ENCODE measurements at regions not wholly inside any gene's neighbourhood (a gene's known extent, or its start where the extent isn't known, plus 50 kb on each side); places are given as distances from the start of the nearest gene placed in this dataset.

DNA sequence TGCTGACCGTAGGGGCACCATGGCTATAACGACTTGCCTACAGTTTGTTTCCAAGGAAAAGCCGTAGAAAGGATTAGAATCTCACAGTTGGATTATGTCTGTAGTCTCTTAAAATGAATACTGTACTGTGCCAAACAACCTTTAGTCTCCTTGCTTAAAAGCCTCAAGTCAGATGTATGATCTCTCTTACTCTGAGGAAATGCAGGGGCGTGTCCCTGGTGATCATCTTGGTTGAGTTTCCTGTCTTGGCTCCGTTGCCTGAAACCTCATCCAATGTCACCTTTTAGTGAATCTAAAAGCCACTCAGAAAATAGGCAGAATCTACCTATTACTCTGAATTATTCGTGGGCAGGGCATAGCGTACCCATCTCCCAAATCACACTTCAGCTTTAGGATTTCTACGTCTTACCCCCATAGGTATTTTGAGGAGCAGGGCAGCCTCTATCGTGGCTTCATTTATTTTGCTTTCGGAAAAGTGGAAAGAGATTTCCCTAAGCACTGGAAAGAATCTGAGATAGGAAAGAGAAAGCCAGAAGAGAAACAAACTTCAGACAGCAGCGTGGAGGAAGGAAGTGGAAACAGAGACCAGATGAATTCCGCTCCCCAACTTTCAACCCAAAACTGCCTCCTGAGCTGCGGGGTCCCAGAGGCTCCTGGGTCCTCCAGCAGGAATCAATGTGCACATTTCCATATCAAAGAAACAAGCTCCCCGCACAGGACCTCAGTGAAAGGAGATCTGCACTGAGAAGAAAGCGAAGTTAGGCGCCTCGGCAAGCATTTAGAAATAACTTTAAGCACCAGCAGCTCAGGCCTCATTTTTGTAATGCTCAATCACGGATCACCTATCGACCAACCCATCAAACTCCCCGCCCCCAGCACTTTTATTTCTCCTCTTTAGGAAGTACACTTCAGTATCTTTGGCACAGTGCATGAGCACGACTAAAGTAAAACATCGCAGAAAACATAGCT lies 245.8 kb downstream of the ETS1 start:
- no peaks in the 10 kb centered on the region for H4K20me1 ChIP-seq (ENCODE audit: insufficient read depth, low read length)
- H3K4me3 ChIP-seq (ENCODE audit: low read depth, low read length, poor library complexity, severe bottlenecking), result no peak overlapping the region
- TF ChIP-seq, protein P1, sequence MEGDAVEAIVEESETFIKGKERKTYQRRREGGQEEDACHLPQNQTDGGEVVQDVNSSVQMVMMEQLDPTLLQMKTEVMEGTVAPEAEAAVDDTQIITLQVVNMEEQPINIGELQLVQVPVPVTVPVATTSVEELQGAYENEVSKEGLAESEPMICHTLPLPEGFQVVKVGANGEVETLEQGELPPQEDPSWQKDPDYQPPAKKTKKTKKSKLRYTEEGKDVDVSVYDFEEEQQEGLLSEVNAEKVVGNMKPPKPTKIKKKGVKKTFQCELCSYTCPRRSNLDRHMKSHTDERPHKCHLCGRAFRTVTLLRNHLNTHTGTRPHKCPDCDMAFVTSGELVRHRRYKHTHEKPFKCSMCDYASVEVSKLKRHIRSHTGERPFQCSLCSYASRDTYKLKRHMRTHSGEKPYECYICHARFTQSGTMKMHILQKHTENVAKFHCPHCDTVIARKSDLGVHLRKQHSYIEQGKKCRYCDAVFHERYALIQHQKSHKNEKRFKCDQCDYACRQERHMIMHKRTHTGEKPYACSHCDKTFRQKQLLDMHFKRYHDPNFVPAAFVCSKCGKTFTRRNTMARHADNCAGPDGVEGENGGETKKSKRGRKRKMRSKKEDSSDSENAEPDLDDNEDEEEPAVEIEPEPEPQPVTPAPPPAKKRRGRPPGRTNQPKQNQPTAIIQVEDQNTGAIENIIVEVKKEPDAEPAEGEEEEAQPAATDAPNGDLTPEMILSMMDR (conservative IDR thresholded peaks at IDR 0.05; ENCODE audit: low read length), result no peak
- no peak for TF ChIP-seq EZH2phosphoT487 (IDR thresholded peaks at IDR 0.05; ENCODE audit: borderline replicate concordance, low read depth, low read length)
- ChIA-PET POLR2A (interaction anchor here (1.2 kb wide), 1 partner anchor 38 kb away, joined by 3 read pairs; no protein-coding TSS in a partner anchor), CTCF (ENCODE audit: unreplicated experiment) (no interaction called here)
- H3K4me1 ChIP-seq (ENCODE audit: insufficient read depth, low read length, poor library complexity, severe bottlenecking), result peaks cover 8% of the 10 kb centered on the region
- intact Hi-C loops (cut with micrococcal nuclease; ENCODE audit: unreplicated experiment), result no loop called here
- no peak overlapping the region for H2AFZ ChIP-seq (ENCODE audit: low read length)
- no peaks in the 10 kb centered on the region for H3K79me2 ChIP-seq (ENCODE audit: insufficient read depth, low read depth, low read length)
- no peaks in the 10 kb centered on the region for H3K9me2 ChIP-seq (ENCODE audit: insufficient read depth, low read length)
- no peak overlapping the region for H3K27ac ChIP-seq (ENCODE audit: low read depth, low read length, poor library complexity, severe bottlenecking)
- no peaks in the 10 kb centered on the region for H3K36me3 ChIP-seq (ENCODE audit: insufficient read depth, low read length)
- DNase-seq (ENCODE audit: low spot score), result no peak
- H3K9me3 ChIP-seq (ENCODE audit: low read length), result no peaks in the 10 kb centered on the region
- H3K4me2 ChIP-seq (ENCODE audit: low read length), result no peak overlapping the region
- BruUV-seq (replicated peaks), result no TSS peak

DNA sequence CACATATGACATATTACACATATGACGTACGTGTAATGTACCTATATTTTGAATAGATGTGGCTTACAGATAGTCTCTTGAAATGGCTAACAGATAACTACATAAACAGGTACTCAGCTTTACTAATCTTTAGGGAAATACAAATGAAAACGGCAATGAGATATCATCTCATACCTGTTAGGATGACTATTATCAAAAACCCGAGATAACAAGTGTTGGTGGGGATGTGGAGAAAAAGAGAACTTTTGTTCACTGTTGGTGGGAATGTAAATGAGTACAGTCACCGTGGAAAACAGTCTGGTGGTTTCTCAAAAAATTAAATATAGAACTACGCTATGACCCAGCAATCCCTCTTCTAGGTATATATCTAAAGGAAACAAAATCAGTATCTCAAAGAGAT lies 247.6 kb downstream of the ETS1 start:
- BruUV-seq (replicated peaks), result no TSS peak
- H3K4me3 ChIP-seq (ENCODE audit: low read depth, low read length, poor library complexity, severe bottlenecking), result no peak overlapping the region
- H3K9me2 ChIP-seq (ENCODE audit: insufficient read depth, low read length), result no peaks in the 10 kb centered on the region
- H3K4me2 ChIP-seq (ENCODE audit: low read length), result no peak overlapping the region
- no peak overlapping the region for H2AFZ ChIP-seq (ENCODE audit: low read length)
- no peaks in the 10 kb centered on the region for H3K79me2 ChIP-seq (ENCODE audit: insufficient read depth, low read depth, low read length)
- H4K20me1 ChIP-seq (ENCODE audit: insufficient read depth, low read length), result no peaks in the 10 kb centered on the region
- no peak overlapping the region for H3K27ac ChIP-seq (ENCODE audit: low read depth, low read length, poor library complexity, severe bottlenecking)
- ChIA-PET POLR2A (no interaction called here), CTCF (ENCODE audit: unreplicated experiment) (interaction anchor here (1.2 kb wide), 1 partner anchor 609 kb away, joined by 3 read pairs; no protein-coding TSS in a partner anchor)
- H3K36me3 ChIP-seq (ENCODE audit: insufficient read depth, low read length), result no peaks in the 10 kb centered on the region
- TF ChIP-seq, protein P1 (conservative IDR thresholded peaks at IDR 0.05; ENCODE audit: low read length), result no peak
- TF ChIP-seq EZH2phosphoT487 (IDR thresholded peaks at IDR 0.05; ENCODE audit: borderline replicate concordance, low read depth, low read length), result no peak
- intact Hi-C loops (cut with micrococcal nuclease; ENCODE audit: unreplicated experiment), result no loop called here
- DNase-seq (ENCODE audit: low spot score), result no peak
- peaks cover 8% of the 10 kb centered on the region for H3K4me1 ChIP-seq (ENCODE audit: insufficient read depth, low read length, poor library complexity, severe bottlenecking)
- H3K9me3 ChIP-seq (ENCODE audit: low read length), result no peaks in the 10 kb centered on the region

DNA sequence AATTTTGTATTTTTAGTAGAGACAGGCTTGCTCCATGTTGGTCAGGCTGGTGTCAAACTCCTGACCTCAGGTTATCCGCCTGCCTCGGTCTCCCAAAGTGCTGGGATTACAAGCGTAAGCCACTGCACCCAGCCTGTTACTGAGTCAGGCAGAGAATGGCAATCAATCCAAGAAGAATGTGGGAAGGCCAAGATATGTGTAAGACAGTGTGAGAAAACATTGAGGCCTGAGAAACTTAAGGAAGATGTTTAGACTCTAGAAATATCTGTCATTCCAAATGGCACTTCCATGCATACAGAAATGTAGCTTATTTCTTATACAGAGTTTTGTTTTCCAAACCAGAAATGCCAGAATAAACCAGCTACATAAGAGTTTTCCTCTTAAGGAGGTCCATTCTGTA lies 248.5 kb downstream of the ETS1 start:
- H3K79me2 ChIP-seq (ENCODE audit: insufficient read depth, low read depth, low read length), result no peaks in the 10 kb centered on the region
- ChIA-PET CTCF (ENCODE audit: unreplicated experiment) (no interaction called here), POLR2A (interaction anchor here (0.6 kb wide), 1 partner anchor 97 kb away, joined by 3 read pairs; no protein-coding TSS in a partner anchor)
- H3K9me2 ChIP-seq (ENCODE audit: insufficient read depth, low read length), result no peaks in the 10 kb centered on the region
- no peak overlapping the region for H2AFZ ChIP-seq (ENCODE audit: low read length)
- no peak overlapping the region for H3K4me3 ChIP-seq (ENCODE audit: low read depth, low read length, poor library complexity, severe bottlenecking)
- H3K4me2 ChIP-seq (ENCODE audit: low read length), result no peak overlapping the region
- peaks cover 8% of the 10 kb centered on the region for H3K4me1 ChIP-seq (ENCODE audit: insufficient read depth, low read length, poor library complexity, severe bottlenecking)
- H3K36me3 ChIP-seq (ENCODE audit: insufficient read depth, low read length), result no peaks in the 10 kb centered on the region
- no peak overlapping the region for H3K27ac ChIP-seq (ENCODE audit: low read depth, low read length, poor library complexity, severe bottlenecking)
- no peaks in the 10 kb centered on the region for H4K20me1 ChIP-seq (ENCODE audit: insufficient read depth, low read length)
- no peaks in the 10 kb centered on the region for H3K9me3 ChIP-seq (ENCODE audit: low read length)
- no peak for DNase-seq (ENCODE audit: low spot score)
- no TSS peak for BruUV-seq (replicated peaks)
- intact Hi-C loops (cut with micrococcal nuclease; ENCODE audit: unreplicated experiment), result no loop called here
- no peak for TF ChIP-seq EZH2phosphoT487 (IDR thresholded peaks at IDR 0.05; ENCODE audit: borderline replicate concordance, low read depth, low read length)
- TF ChIP-seq, protein P1 (conservative IDR thresholded peaks at IDR 0.05; ENCODE audit: low read length), result no peak
